NB4 (cell line): ENCODE measurements at regions not wholly inside any gene's neighbourhood (a gene's known extent, or its start where the extent isn't known, plus 50 kb on each side); places are given as distances from the start of the nearest gene placed in this dataset.

Experiments used
- MYC ChIP-seq: IDR thresholded peaks from 2 replicates; pipeline ENCODE4 v1.6.1; 2011; ENCODE audit warnings: low read depth, low read length
- POLR2A ChIP-seq: IDR thresholded peaks from 2 replicates; pipeline ENCODE4 v1.6.1; 2011; ENCODE audit warnings: mild to moderate bottlenecking; ENCODE audit not compliant: insufficient read length; ENCODE audit errors: extremely low read depth
- TF ChIP-seq, protein P1 (sequence below): IDR thresholded peaks from one replicate; pipeline ENCODE4 v1.5.1; 2012; ENCODE audit warnings: low read depth, low read length
- TF ChIP-seq, protein P2 (sequence below): IDR thresholded peaks from 2 replicates; pipeline ENCODE4 v1.6.1; 2011; ENCODE audit warnings: low read depth, low read length

DNA sequence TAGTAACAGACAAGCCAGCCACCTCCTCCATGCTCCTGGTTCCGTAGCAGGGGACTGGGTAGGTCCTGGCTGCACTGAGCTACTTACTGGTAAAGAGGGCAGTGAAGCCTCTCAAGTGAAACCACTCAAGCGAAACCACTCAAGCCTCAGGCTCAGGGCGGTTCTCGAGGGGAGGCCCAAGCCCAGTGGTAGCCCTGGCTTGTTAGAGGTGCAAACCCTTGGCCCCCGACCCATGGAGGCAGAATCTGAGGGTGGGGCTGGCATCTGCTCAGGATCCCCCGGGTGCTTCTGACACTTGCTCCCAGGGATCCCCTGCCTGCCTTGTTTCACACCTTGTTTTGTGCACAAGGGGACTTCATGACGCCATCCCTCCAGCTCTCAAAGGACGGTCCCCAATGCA, 76.5 kb upstream of the OLFM1 start:
- TF ChIP-seq, protein P1, sequence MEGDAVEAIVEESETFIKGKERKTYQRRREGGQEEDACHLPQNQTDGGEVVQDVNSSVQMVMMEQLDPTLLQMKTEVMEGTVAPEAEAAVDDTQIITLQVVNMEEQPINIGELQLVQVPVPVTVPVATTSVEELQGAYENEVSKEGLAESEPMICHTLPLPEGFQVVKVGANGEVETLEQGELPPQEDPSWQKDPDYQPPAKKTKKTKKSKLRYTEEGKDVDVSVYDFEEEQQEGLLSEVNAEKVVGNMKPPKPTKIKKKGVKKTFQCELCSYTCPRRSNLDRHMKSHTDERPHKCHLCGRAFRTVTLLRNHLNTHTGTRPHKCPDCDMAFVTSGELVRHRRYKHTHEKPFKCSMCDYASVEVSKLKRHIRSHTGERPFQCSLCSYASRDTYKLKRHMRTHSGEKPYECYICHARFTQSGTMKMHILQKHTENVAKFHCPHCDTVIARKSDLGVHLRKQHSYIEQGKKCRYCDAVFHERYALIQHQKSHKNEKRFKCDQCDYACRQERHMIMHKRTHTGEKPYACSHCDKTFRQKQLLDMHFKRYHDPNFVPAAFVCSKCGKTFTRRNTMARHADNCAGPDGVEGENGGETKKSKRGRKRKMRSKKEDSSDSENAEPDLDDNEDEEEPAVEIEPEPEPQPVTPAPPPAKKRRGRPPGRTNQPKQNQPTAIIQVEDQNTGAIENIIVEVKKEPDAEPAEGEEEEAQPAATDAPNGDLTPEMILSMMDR = no peak
- no peak for TF ChIP-seq MYC
- TF ChIP-seq POLR2A = no peak
- TF ChIP-seq, protein P2, sequence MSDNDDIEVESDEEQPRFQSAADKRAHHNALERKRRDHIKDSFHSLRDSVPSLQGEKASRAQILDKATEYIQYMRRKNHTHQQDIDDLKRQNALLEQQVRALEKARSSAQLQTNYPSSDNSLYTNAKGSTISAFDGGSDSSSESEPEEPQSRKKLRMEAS = no peak
